HCT116 (cell line): ENCODE measurements at regions not wholly inside any gene's neighbourhood (a gene's known extent, or its start where the extent isn't known, plus 50 kb on each side); places are given as distances from the start of the nearest gene placed in this dataset.

Source experiments
- ATAC-seq: fragments of 200-7000 bp; cut with Tn5 transposase; 2 replicates; pipeline ENCODE4 v1.9.1; 2020; ENCODE audit warnings: mild to moderate bottlenecking, moderate library complexity
- BruUV-seq: library from RNA; stranded (reverse); fragments of 400-500 nt; replicated peaks from 2 replicates; lab custom pipeline; 2021; lab: Mats Ljungman, UMichigan
- CTCF ChIA-PET: fragments of 300-600 bp; sonication (Branson Sonifier 250); formaldehyde crosslinking; loops from one replicate; lab custom pipeline; 2021; ENCODE audit warnings: antibody characterized with exemption; lab: Charles Lee
- POLR2A ChIA-PET: fragments of 300-600, 350-600 bp; sonication (Branson Sonifier 250); formaldehyde crosslinking; loops from one replicate; lab custom pipeline; 2021; ENCODE audit warnings: antibody characterized with exemption; lab: Charles Lee
- RAD21 ChIA-PET, 2 experiments: fragments of 300-600 bp; sonication (Branson Sonifier 250); formaldehyde crosslinking; loops; one replicate each; lab custom pipeline; 2023; ENCODE audit warnings: low total read pairs in 2 of 2; ENCODE audit not compliant: uncharacterized antibody in 2 of 2, unreplicated experiment in 2 of 2, low non-redundant PET in 1 of 2; lab: Charles Lee
- DNase-seq: peaks from one replicate; pipeline ENCODE4 v3.0.0-alpha.2; 2010; ENCODE audit warnings: low read depth, low spot score
- H2AFZ ChIP-seq: fragments of 200-600 bp; shearing (Covaris generic), sonication (generic); 2 replicates; pipeline ENCODE4 v1.6.1; 2017; ENCODE audit warnings: low read depth, mixed run types, mixed read lengths, antibody characterized with exemption, low read length; ENCODE audit not compliant: poor library complexity, severe bottlenecking
- H3K27ac ChIP-seq: 2 replicates; pipeline ENCODE4 v1.5.1; 2012; ENCODE audit warnings: low read depth, low read length
- H3K27me3 ChIP-seq: fragments of 200-600 bp; sonication (generic); 2 replicates; pipeline ENCODE4 v1.6.1; 2016; ENCODE audit warnings: mixed run types, low read length, mixed read lengths; ENCODE audit not compliant: insufficient read depth
- H3K36me3 ChIP-seq, 2 experiments: fragments of 200-500 bp in 1 of 2; fragments of 200-600 bp in 1 of 2; sonication (Bioruptor generic) in 1 of 2; sonication (generic) in 1 of 2; 2 replicates each; pipeline versions ENCODE4 v1.5.1 to v1.6.1; 2014 to 2016; ENCODE audit warnings: low read length in 2 of 2, inconsistent platforms in 1 of 2, mixed read lengths in 1 of 2, mixed run types in 1 of 2; ENCODE audit not compliant: insufficient read depth in 2 of 2, control insufficient read depth in 1 of 2
- H3K4me1 ChIP-seq, 2 experiments: fragments of 200-600 bp in 1 of 2; sonication (generic) in 1 of 2; 2 replicates each; pipeline versions ENCODE4 v1.5.1 to v1.6.1; 2012 to 2017; ENCODE audit warnings: low read length in 2 of 2, inconsistent platforms in 1 of 2, mild to moderate bottlenecking in 1 of 2, mixed read lengths in 1 of 2, mixed run types in 1 of 2, moderate library complexity in 1 of 2; ENCODE audit not compliant: insufficient read depth in 2 of 2, control insufficient read depth in 1 of 2
- H3K4me2 ChIP-seq: fragments of 200-600 bp; sonication (generic); 2 replicates; pipeline ENCODE4 v1.6.1; 2017; ENCODE audit warnings: mixed run types, low read length, mixed read lengths
- H3K4me3 ChIP-seq, 2 experiments: fragments of 200-600 bp in 1 of 2; sonication (generic) in 1 of 2; replicated peaks in 1 of 2; 2 replicates each; pipeline ENCODE4 v1.5.1; 2011 to 2016; ENCODE audit warnings: low read length in 2 of 2, control low read depth in 1 of 2, low read depth in 1 of 2, mild to moderate bottlenecking in 1 of 2, mixed read lengths in 1 of 2, mixed run types in 1 of 2
- H3K79me2 ChIP-seq: fragments of 200-600 bp; sonication (generic); 2 replicates; pipeline ENCODE4 v1.6.1; 2017; ENCODE audit warnings: mild to moderate bottlenecking, mixed run types, low read length, moderate library complexity, mixed read lengths; ENCODE audit not compliant: insufficient read depth
- H3K9ac ChIP-seq: fragments of 200-600 bp; sonication (generic); 2 replicates; pipeline ENCODE4 v1.6.1; 2016; ENCODE audit warnings: low read length, mixed read lengths
- H3K9me2 ChIP-seq: fragments of 200-600 bp; sonication (generic), shearing (Covaris generic); 2 replicates; pipeline ENCODE4 v1.6.1; 2017; ENCODE audit warnings: mixed run types, mild to moderate bottlenecking, moderate library complexity; ENCODE audit not compliant: insufficient read depth
- H3K9me3 ChIP-seq, 2 experiments: fragments of 200-500 bp in 1 of 2; fragments of 200-600 bp in 1 of 2; sonication (Bioruptor generic) in 1 of 2; sonication (generic) in 1 of 2; 2 replicates each; pipeline ENCODE4 v1.6.1; 2014 to 2017; ENCODE audit warnings: low read length in 2 of 2, mixed read lengths in 2 of 2, inconsistent platforms in 1 of 2, low read depth in 1 of 2, mild to moderate bottlenecking in 1 of 2, mixed run types in 1 of 2, moderate library complexity in 1 of 2; ENCODE audit not compliant: control insufficient read depth in 1 of 2, insufficient read depth in 1 of 2
- H4K20me1 ChIP-seq: fragments of 200-600 bp; sonication (generic), shearing (Covaris generic); 2 replicates; pipeline ENCODE4 v1.6.1; 2017; ENCODE audit warnings: mixed run types, mild to moderate bottlenecking, moderate library complexity; ENCODE audit not compliant: insufficient read depth
- CEBPB ChIP-seq: IDR thresholded peaks from 2 replicates; pipeline ENCODE4 v1.6.1; 2012; ENCODE audit warnings: low read depth
- EGR1 ChIP-seq: IDR thresholded peaks from 2 replicates; pipeline ENCODE4 v1.6.1; 2012; ENCODE audit warnings: low read depth
- ELF1 ChIP-seq: IDR thresholded peaks from 2 replicates; pipeline ENCODE4 v1.6.1; 2012; ENCODE audit warnings: low read depth, borderline replicate concordance
- EZH2phosphoT487 ChIP-seq: fragments of 200-600 bp; IDR thresholded peaks from 2 replicates; pipeline ENCODE4 v1.6.1; 2018; ENCODE audit warnings: antibody characterized with exemption, borderline replicate concordance
- FOSL1 ChIP-seq: IDR thresholded peaks from 2 replicates; pipeline ENCODE4 v1.6.1; 2012; ENCODE audit warnings: low read depth
- JUND ChIP-seq: IDR thresholded peaks from 2 replicates; pipeline ENCODE4 v1.6.1; 2012
- POLR2A ChIP-seq: IDR thresholded peaks from 2 replicates; pipeline ENCODE4 v1.7.0; 2011; ENCODE audit warnings: borderline replicate concordance; ENCODE audit not compliant: insufficient read depth, insufficient read length; ENCODE audit errors: extremely low read depth
- POLR2AphosphoS5 ChIP-seq: IDR thresholded peaks from 2 replicates; pipeline ENCODE4 v1.6.1; 2011; ENCODE audit warnings: mild to moderate bottlenecking, low read depth, low read length, moderate library complexity
- RAD21 ChIP-seq: IDR thresholded peaks from 2 replicates; pipeline ENCODE4 v1.6.1; 2012; ENCODE audit warnings: low read depth, mild to moderate bottlenecking
- SIN3A ChIP-seq: IDR thresholded peaks from 2 replicates; pipeline ENCODE4 v1.6.1; 2012; ENCODE audit warnings: low read depth
- SRF ChIP-seq: IDR thresholded peaks from 2 replicates; pipeline ENCODE4 v1.6.1; 2012; ENCODE audit warnings: low read depth
- TCF7L2 ChIP-seq: IDR thresholded peaks from 2 replicates; pipeline ENCODE4 v1.7.0; 2011; ENCODE audit warnings: borderline replicate concordance, inconsistent platforms; ENCODE audit not compliant: insufficient read depth, insufficient read length; ENCODE audit errors: extremely low read depth
- ZFX ChIP-seq: fragments of 450-650 bp; IDR thresholded peaks from 2 replicates; pipeline ENCODE4 v1.6.1; 2017
- ZNF274 ChIP-seq: fragments of 200-500 bp; sonication (Bioruptor generic); IDR thresholded peaks from 2 replicates; pipeline ENCODE4 v1.6.1; 2014; ENCODE audit warnings: mild to moderate bottlenecking, low read depth, low read length, inconsistent platforms
- intact Hi-C: fragments of 100-400 bp; cut with micrococcal nuclease; formaldehyde crosslinking; loops from 2 replicates; pipeline ENCODE4 v1.10.0; 2022
- TF ChIP-seq, protein P1 (sequence below): IDR thresholded peaks from 2 replicates; pipeline ENCODE4 v1.6.1; 2012
- TF ChIP-seq, protein P2 (sequence below): IDR thresholded peaks from 2 replicates; pipeline ENCODE4 v1.6.1; 2012; ENCODE audit warnings: low read depth
- TF ChIP-seq, protein P3 (sequence below): IDR thresholded peaks from 2 replicates; pipeline ENCODE4 v1.6.1; 2012
- TF ChIP-seq, protein P4 (sequence below): IDR thresholded peaks from 2 replicates; pipeline ENCODE4 v1.6.1; 2011; ENCODE audit warnings: mild to moderate bottlenecking, low read length, moderate library complexity; ENCODE audit not compliant: insufficient replicate concordance; ENCODE audit errors: extremely low read depth

DNA sequence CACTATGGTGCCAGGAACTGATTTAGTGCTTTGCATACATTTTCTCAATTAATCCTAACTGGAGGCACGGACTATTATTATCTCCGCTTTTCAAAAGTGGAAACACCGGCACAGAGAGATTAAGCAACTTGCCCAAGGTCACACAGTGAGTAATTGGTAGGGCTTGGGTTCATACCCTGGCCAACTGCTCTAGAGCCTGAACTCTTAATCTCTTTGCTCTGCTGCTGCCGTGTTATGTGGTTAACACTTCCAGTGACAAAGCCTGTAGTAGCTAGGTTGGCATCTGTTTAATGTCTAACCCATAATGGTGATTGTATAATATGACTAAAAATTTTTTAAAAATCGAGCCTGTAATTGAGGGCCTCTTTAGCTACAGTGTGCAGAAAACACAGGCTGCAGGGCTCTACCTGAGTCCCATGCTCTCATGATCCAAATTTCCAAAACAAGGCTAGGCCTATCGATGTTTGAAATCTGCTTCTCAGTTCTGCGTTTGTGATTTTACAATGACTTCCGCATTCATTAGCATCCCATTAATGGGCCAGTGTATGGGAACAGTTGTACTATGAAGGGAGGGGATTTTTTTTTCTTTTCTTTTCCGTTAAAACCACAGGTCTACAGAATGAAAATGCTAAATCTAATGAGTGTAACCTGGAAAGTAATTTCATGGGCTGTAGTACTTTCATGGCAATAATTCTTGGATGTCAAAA lies 219.3 kb upstream of the JADE1 start (continued):
- no peak for TF ChIP-seq SRF
- TF ChIP-seq, protein P1, sequence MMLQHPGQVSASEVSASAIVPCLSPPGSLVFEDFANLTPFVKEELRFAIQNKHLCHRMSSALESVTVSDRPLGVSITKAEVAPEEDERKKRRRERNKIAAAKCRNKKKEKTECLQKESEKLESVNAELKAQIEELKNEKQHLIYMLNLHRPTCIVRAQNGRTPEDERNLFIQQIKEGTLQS = no peak
- TF ChIP-seq, all 23 proteins: peak for 0

DNA sequence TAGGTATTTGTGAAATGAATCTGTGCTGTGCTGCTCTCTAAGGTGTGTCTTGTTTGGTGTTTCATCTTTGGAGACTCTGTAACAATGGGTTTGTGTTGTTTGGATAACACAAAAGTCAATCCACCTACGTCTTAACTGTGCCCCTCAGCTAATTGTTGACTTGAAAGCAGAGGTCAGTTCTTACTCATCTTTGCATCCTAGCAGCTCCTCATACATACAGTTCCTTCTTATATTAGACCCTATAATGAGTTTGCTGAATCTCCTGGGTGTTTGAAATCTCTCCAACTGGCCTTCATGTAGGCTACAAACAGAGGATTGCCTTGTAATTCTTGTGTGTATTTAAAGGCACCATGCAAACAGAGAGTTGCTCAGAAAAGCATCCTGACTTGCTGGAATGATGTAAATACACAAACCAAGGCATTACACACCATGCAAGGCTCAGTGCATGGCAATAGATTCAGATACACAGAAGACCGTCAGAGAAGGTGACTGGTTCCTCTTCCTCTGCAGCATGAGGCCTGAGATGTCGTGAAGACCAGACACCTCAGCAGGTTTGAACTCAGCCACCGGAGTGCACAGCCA lies 220.0 kb upstream of the JADE1 start:
- no peaks in the 10 kb centered on the region for H3K79me2 ChIP-seq
- no peaks in the 10 kb centered on the region for H3K27me3 ChIP-seq
- no peak for DNase-seq
- no peak overlapping the region for H3K4me3 ChIP-seq
- H3K4me2 ChIP-seq = no peak overlapping the region
- intact Hi-C loops = no loop called here
- H3K9me2 ChIP-seq = no peaks in the 10 kb centered on the region
- H3K9ac ChIP-seq = no peak overlapping the region
- no peaks in the 10 kb centered on the region for H3K9me3 ChIP-seq
- ChIA-PET RAD21 (no interaction called here), CTCF (no interaction called here), POLR2A (no interaction called here)
- H3K27ac ChIP-seq = no peak overlapping the region
- no peak overlapping the region for H2AFZ ChIP-seq
- no peak for ATAC-seq
- no peaks in the 10 kb centered on the region for H4K20me1 ChIP-seq
- H3K4me1 ChIP-seq = no peaks in the 10 kb centered on the region; a peak in 1 of 4 replicates
- H3K36me3 ChIP-seq = no peaks in the 10 kb centered on the region
- BruUV-seq = no TSS peak
- no peak for TF ChIP-seq EGR1
- no peak for TF ChIP-seq EZH2phosphoT487
- TF ChIP-seq, protein P2, sequence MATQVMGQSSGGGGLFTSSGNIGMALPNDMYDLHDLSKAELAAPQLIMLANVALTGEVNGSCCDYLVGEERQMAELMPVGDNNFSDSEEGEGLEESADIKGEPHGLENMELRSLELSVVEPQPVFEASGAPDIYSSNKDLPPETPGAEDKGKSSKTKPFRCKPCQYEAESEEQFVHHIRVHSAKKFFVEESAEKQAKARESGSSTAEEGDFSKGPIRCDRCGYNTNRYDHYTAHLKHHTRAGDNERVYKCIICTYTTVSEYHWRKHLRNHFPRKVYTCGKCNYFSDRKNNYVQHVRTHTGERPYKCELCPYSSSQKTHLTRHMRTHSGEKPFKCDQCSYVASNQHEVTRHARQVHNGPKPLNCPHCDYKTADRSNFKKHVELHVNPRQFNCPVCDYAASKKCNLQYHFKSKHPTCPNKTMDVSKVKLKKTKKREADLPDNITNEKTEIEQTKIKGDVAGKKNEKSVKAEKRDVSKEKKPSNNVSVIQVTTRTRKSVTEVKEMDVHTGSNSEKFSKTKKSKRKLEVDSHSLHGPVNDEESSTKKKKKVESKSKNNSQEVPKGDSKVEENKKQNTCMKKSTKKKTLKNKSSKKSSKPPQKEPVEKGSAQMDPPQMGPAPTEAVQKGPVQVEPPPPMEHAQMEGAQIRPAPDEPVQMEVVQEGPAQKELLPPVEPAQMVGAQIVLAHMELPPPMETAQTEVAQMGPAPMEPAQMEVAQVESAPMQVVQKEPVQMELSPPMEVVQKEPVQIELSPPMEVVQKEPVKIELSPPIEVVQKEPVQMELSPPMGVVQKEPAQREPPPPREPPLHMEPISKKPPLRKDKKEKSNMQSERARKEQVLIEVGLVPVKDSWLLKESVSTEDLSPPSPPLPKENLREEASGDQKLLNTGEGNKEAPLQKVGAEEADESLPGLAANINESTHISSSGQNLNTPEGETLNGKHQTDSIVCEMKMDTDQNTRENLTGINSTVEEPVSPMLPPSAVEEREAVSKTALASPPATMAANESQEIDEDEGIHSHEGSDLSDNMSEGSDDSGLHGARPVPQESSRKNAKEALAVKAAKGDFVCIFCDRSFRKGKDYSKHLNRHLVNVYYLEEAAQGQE = no peak
- TF ChIP-seq RAD21 = no peak
- TF ChIP-seq SIN3A = no peak
- TF ChIP-seq, protein P3, sequence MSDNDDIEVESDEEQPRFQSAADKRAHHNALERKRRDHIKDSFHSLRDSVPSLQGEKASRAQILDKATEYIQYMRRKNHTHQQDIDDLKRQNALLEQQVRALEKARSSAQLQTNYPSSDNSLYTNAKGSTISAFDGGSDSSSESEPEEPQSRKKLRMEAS = no peak
- no peak for TF ChIP-seq ELF1
- TF ChIP-seq, protein P4, sequence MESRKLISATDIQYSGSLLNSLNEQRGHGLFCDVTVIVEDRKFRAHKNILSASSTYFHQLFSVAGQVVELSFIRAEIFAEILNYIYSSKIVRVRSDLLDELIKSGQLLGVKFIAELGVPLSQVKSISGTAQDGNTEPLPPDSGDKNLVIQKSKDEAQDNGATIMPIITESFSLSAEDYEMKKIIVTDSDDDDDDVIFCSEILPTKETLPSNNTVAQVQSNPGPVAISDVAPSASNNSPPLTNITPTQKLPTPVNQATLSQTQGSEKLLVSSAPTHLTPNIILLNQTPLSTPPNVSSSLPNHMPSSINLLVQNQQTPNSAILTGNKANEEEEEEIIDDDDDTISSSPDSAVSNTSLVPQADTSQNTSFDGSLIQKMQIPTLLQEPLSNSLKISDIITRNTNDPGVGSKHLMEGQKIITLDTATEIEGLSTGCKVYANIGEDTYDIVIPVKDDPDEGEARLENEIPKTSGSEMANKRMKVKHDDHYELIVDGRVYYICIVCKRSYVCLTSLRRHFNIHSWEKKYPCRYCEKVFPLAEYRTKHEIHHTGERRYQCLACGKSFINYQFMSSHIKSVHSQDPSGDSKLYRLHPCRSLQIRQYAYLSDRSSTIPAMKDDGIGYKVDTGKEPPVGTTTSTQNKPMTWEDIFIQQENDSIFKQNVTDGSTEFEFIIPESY = no peak
- TF ChIP-seq POLR2A = no peak
- no peak for TF ChIP-seq CEBPB
- no peak for TF ChIP-seq ZFX
- TF ChIP-seq FOSL1 = no peak
- no peak for TF ChIP-seq JUND
- TF ChIP-seq, protein P1 = no peak
- no peak for TF ChIP-seq SRF
- TF ChIP-seq TCF7L2 = no peak
- TF ChIP-seq POLR2AphosphoS5 = no peak
- TF ChIP-seq ZNF274 = no peak
